DOHH2 (cell line): ENCODE measurements at regions not wholly inside any gene's neighbourhood (a gene's known extent, or its start where the extent isn't known, plus 50 kb on each side); places are given as distances from the start of the nearest gene placed in this dataset.

Experiments used
- H3F3A ChIP-seq: fragments of 200-600 bp; sonication (generic), shearing (Covaris generic); 2 replicates; pipeline ENCODE4 v1.6.0; 2016; ENCODE audit warnings: antibody characterized with exemption, mild to moderate bottlenecking; ENCODE audit not compliant: control insufficient read depth, insufficient read depth
- H3K27ac ChIP-seq: fragments of 200-600 bp; sonication (generic); 2 replicates; pipeline ENCODE4 v1.5.1; 2014; ENCODE audit warnings: low read depth, mild to moderate bottlenecking, low read length, moderate library complexity
- H3K27me3 ChIP-seq: fragments of 200-600 bp; sonication (generic); 2 replicates; pipeline ENCODE4 v1.6.1; 2014; ENCODE audit warnings: mild to moderate bottlenecking, low read length, mixed read lengths; ENCODE audit not compliant: control insufficient read depth
- H3K36me3 ChIP-seq: fragments of 200-600 bp; sonication (generic); 2 replicates; pipeline ENCODE4 v1.6.1; 2014; ENCODE audit warnings: mild to moderate bottlenecking, low read length, moderate library complexity, mixed read lengths; ENCODE audit not compliant: control insufficient read depth
- H3K4me1 ChIP-seq: fragments of 200-600 bp; sonication (generic); 2 replicates; pipeline ENCODE4 v1.6.1; 2014; ENCODE audit warnings: mild to moderate bottlenecking, low read length, mixed read lengths; ENCODE audit not compliant: control insufficient read depth
- H3K4me2 ChIP-seq: fragments of 200-600 bp; sonication (generic); 2 replicates; pipeline ENCODE4 v1.6.0; 2014; ENCODE audit warnings: mild to moderate bottlenecking, low read length, moderate library complexity
- H3K4me3 ChIP-seq: fragments of 200-600 bp; sonication (generic); 2 replicates; pipeline ENCODE4 v1.5.1; 2014; ENCODE audit warnings: mild to moderate bottlenecking, low read length, mixed read lengths
- H3K79me2 ChIP-seq: fragments of 200-600 bp; sonication (generic); 2 replicates; pipeline ENCODE4 v1.6.1; 2014; ENCODE audit warnings: mild to moderate bottlenecking, low read length, mixed read lengths; ENCODE audit not compliant: control insufficient read depth
- H3K9me2 ChIP-seq: fragments of 200-600 bp; sonication (generic); replicated peaks from 2 replicates; pipeline ENCODE4 v1.6.1; 2014; ENCODE audit warnings: mild to moderate bottlenecking, low read length, mixed read lengths; ENCODE audit not compliant: control insufficient read depth
- H3K9me3 ChIP-seq: fragments of 200-600 bp; sonication (generic); 2 replicates; pipeline ENCODE4 v1.6.1; 2014; ENCODE audit warnings: antibody characterized with exemption, low read length, mixed read lengths; ENCODE audit not compliant: control insufficient read depth, insufficient read depth
- H4K20me1 ChIP-seq: fragments of 200-600 bp; sonication (generic); 2 replicates; pipeline ENCODE4 v1.6.0; 2014; ENCODE audit warnings: low read depth, mild to moderate bottlenecking, antibody characterized with exemption, low read length, moderate library complexity; ENCODE audit not compliant: control insufficient read depth, insufficient read depth
- CTCF ChIP-seq: fragments of 200-600 bp; sonication (generic); IDR thresholded peaks from one replicate; pipeline ENCODE4 v1.5.1; 2014; ENCODE audit warnings: antibody characterized with exemption, mild to moderate bottlenecking, low read depth, low read length; ENCODE audit not compliant: poor library complexity, severe bottlenecking
- EZH2phosphoT487 ChIP-seq: fragments of 200-600 bp; sonication (generic); IDR thresholded peaks from 2 replicates; pipeline ENCODE4 v1.6.1; 2017; ENCODE audit warnings: borderline replicate concordance, mild to moderate bottlenecking, antibody characterized with exemption, low read length, moderate library complexity, mixed read lengths

- Histone ChIP-seq H3K27me3 (no peaks in the 10 kb centered on the region), H4K20me1 (no peaks in the 10 kb centered on the region), H3K9me3 (no peaks in the 10 kb centered on the region), H3K4me1 (no peaks in the 10 kb centered on the region), H3K4me3 (no peak overlapping the region), H3K27ac (no peak overlapping the region), H3K9me2 (no peaks in the 10 kb centered on the region), H3K36me3 (no peaks in the 10 kb centered on the region), H3K79me2 (no peaks in the 10 kb centered on the region), H3K4me2 (no peak overlapping the region), H3F3A (no peaks in the 10 kb centered on the region)
- TF ChIP-seq CTCF, result no peak
- no peak for TF ChIP-seq EZH2phosphoT487
These were observed 125.6 kb upstream of the MARCKS start for GRCh38 chr6:113731541-113731940.

- H3K36me3 ChIP-seq, result no peaks in the 10 kb centered on the region
- no peaks in the 10 kb centered on the region for H3K9me3 ChIP-seq
- H4K20me1 ChIP-seq, result no peaks in the 10 kb centered on the region
- TF ChIP-seq CTCF, result no peak
- no peak for TF ChIP-seq EZH2phosphoT487
- no peaks in the 10 kb centered on the region for H3K9me2 ChIP-seq
- H3K4me2 ChIP-seq, result no peak overlapping the region
- no peaks in the 10 kb centered on the region for H3K27me3 ChIP-seq
- no peaks in the 10 kb centered on the region for H3K79me2 ChIP-seq
- H3K27ac ChIP-seq, result no peak overlapping the region
- H3F3A ChIP-seq, result no peaks in the 10 kb centered on the region
- no peaks in the 10 kb centered on the region for H3K4me1 ChIP-seq
- H3K4me3 ChIP-seq, result no peak overlapping the region
These were observed 124.7 kb upstream of the MARCKS start for GRCh38 chr6:113732384-113732966.

- no peaks in the 10 kb centered on the region for H3K9me3 ChIP-seq
- no peaks in the 10 kb centered on the region for H3K9me2 ChIP-seq
- no peaks in the 10 kb centered on the region for H3K79me2 ChIP-seq
- H3K36me3 ChIP-seq, result no peaks in the 10 kb centered on the region
- no peak overlapping the region for H3K4me3 ChIP-seq
- no peaks in the 10 kb centered on the region for H4K20me1 ChIP-seq
- TF ChIP-seq CTCF, result no peak
- H3K27me3 ChIP-seq, result no peaks in the 10 kb centered on the region
- H3K4me2 ChIP-seq, result no peak overlapping the region
- no peak overlapping the region for H3K27ac ChIP-seq
- H3F3A ChIP-seq, result no peaks in the 10 kb centered on the region
- no peaks in the 10 kb centered on the region for H3K4me1 ChIP-seq
These were observed 123.8 kb upstream of the MARCKS start for GRCh38 chr6:113733381-113733780.
